Hepatocyte (in vitro differentiated cells): ENCODE measurements at regions not wholly inside any gene's neighbourhood (a gene's known extent, or its start where the extent isn't known, plus 50 kb on each side); places are given as distances from the start of the nearest gene placed in this dataset.

Experiments
- DNase-seq: peaks from one replicate; pipeline ENCODE4 v3.0.0-alpha.2; 2016; ENCODE audit warnings: low spot score
- H2AFZ ChIP-seq: fragments of 200-600 bp; sonication (generic); 2 replicates; pipeline ENCODE4 v1.6.0; 2016; ENCODE audit warnings: antibody characterized with exemption, mild to moderate bottlenecking
- H3K27ac ChIP-seq: fragments of 200-600 bp; sonication (generic); 2 replicates; pipeline ENCODE4 v1.5.1; 2016; ENCODE audit warnings: mild to moderate bottlenecking
- H3K27me3 ChIP-seq: fragments of 200-600 bp; sonication (generic); 2 replicates; pipeline ENCODE4 v1.6.1; 2016
- H3K36me3 ChIP-seq: fragments of 200-600 bp; sonication (generic); replicated peaks from 2 replicates; pipeline ENCODE4 v1.5.1; 2016; ENCODE audit warnings: low read depth; ENCODE audit not compliant: insufficient read depth
- H3K4me1 ChIP-seq: fragments of 200-600 bp; sonication (generic); 2 replicates; pipeline ENCODE4 v1.5.1; 2016; ENCODE audit warnings: mild to moderate bottlenecking, moderate library complexity; ENCODE audit not compliant: insufficient read depth
- H3K4me2 ChIP-seq: fragments of 200-600 bp; sonication (generic); 2 replicates; pipeline ENCODE4 v1.6.0; 2016
- H3K4me3 ChIP-seq: fragments of 200-600 bp; sonication (generic); 2 replicates; pipeline ENCODE4 v1.5.1; 2016; ENCODE audit warnings: mild to moderate bottlenecking
- H3K79me2 ChIP-seq: fragments of 200-600 bp; sonication (generic); 2 replicates; pipeline ENCODE4 v1.6.0; 2017; ENCODE audit warnings: mild to moderate bottlenecking
- H3K9me2 ChIP-seq: fragments of 200-600 bp; sonication (generic); replicated peaks from 2 replicates; pipeline ENCODE4 v1.6.0; 2017; ENCODE audit warnings: mild to moderate bottlenecking; ENCODE audit not compliant: insufficient read depth
- H3K9me3 ChIP-seq: fragments of 200-600 bp; sonication (generic); 2 replicates; pipeline ENCODE4 v1.5.1; 2016; ENCODE audit warnings: low read depth, mild to moderate bottlenecking
- H4K20me1 ChIP-seq: fragments of 200-600 bp; sonication (generic); 2 replicates; pipeline ENCODE4 v1.6.0; 2016; ENCODE audit warnings: mild to moderate bottlenecking; ENCODE audit not compliant: insufficient read depth, poor library complexity, severe bottlenecking
- CTCF ChIP-seq: fragments of 200-600 bp; sonication (generic); IDR thresholded peaks from 2 replicates; pipeline ENCODE4 v1.5.1; 2016; ENCODE audit warnings: antibody characterized with exemption, mild to moderate bottlenecking; ENCODE audit not compliant: poor library complexity
- EZH2 ChIP-seq: fragments of 200-600 bp; sonication (generic); IDR thresholded peaks from 2 replicates; pipeline ENCODE4 v1.6.1; 2016; ENCODE audit warnings: antibody characterized with exemption, mild to moderate bottlenecking, borderline replicate concordance
- EZH2phosphoT487 ChIP-seq: fragments of 200-600 bp; sonication (generic); IDR thresholded peaks from one replicate; pipeline ENCODE4 v1.6.1; 2018; ENCODE audit warnings: antibody characterized with exemption, mild to moderate bottlenecking, low read depth, moderate library complexity; ENCODE audit not compliant: unreplicated experiment, severe bottlenecking
- WGBS: methylation state at CpG from one replicate; pipeline ENCODE4 v1.1.6; 2016; ENCODE audit warnings: low lambda C conversion rate; ENCODE audit errors: missing lambda C conversion rate; 5-methylcytosine and 5-hydroxymethylcytosine counted together

- Histone ChIP-seq H3K79me2 (no peaks in the 10 kb centered on the region), H2AFZ (no peak overlapping the region), H3K4me2 (no peak overlapping the region), H3K9me2 (no peaks in the 10 kb centered on the region), H3K27me3 (no peaks in the 10 kb centered on the region), H4K20me1 (no peaks in the 10 kb centered on the region), H3K36me3 (no peaks in the 10 kb centered on the region), H3K4me3 (no peak overlapping the region), H3K27ac (no peak overlapping the region), H3K4me1 (no peaks in the 10 kb centered on the region), H3K9me3 (no peaks in the 10 kb centered on the region)
- TF ChIP-seq EZH2 (no peak), CTCF (no peak), EZH2phosphoT487 (no peak)
- no peak for DNase-seq
- 100% methylated on average over 2 of the region's 2 CpGs for WGBS
Observed at GRCh38 chr15:95125803-95126202, 894.4 kb downstream of the MCTP2 start.

- Histone ChIP-seq H3K27me3 (no peaks in the 10 kb centered on the region), H3K9me3 (no peaks in the 10 kb centered on the region), H3K4me2 (no peak overlapping the region), H3K4me1 (no peaks in the 10 kb centered on the region), H3K36me3 (no peaks in the 10 kb centered on the region), H3K9me2 (no peaks in the 10 kb centered on the region), H3K4me3 (no peak overlapping the region), H4K20me1 (no peaks in the 10 kb centered on the region), H3K79me2 (no peaks in the 10 kb centered on the region), H2AFZ (no peak overlapping the region), H3K27ac (no peak overlapping the region)
- DNase-seq, result no peak
- no peak for TF ChIP-seq EZH2
- TF ChIP-seq CTCF, result no peak
- TF ChIP-seq EZH2phosphoT487, result no peak
- 59% methylated on average over 3 of the region's 3 CpGs for WGBS
Observed at GRCh38 chr15:95127356-95127755, 896.0 kb downstream of the MCTP2 start.

GRCh38 chr15:95129574-95129973 is 898.2 kb downstream of the MCTP2 start:
- H3K9me3 ChIP-seq, result no peaks in the 10 kb centered on the region
- no peak overlapping the region for H3K4me3 ChIP-seq
- H2AFZ ChIP-seq, result no peak overlapping the region
- H3K36me3 ChIP-seq, result no peaks in the 10 kb centered on the region
- DNase-seq, result no peak
- TF ChIP-seq EZH2 (no peak), EZH2phosphoT487 (no peak), CTCF (no peak)
- H3K27me3 ChIP-seq, result no peaks in the 10 kb centered on the region
- no peaks in the 10 kb centered on the region for H3K9me2 ChIP-seq
- no peak overlapping the region for H3K4me2 ChIP-seq
- H3K4me1 ChIP-seq, result no peaks in the 10 kb centered on the region
- H4K20me1 ChIP-seq, result no peaks in the 10 kb centered on the region
- 48% methylated on average over 4 of the region's 4 CpGs for WGBS
- no peaks in the 10 kb centered on the region for H3K79me2 ChIP-seq
- H3K27ac ChIP-seq, result no peak overlapping the region

GRCh38 chr15:95131131-95131556 is 899.8 kb downstream of the MCTP2 start:
- no peaks in the 10 kb centered on the region for H4K20me1 ChIP-seq
- H2AFZ ChIP-seq, result no peak overlapping the region
- H3K27me3 ChIP-seq, result no peaks in the 10 kb centered on the region
- H3K36me3 ChIP-seq, result no peaks in the 10 kb centered on the region
- DNase-seq, result no peak
- no peak overlapping the region for H3K4me2 ChIP-seq
- H3K27ac ChIP-seq, result no peak overlapping the region
- TF ChIP-seq EZH2 (no peak), CTCF (no peak), EZH2phosphoT487 (no peak)
- no peaks in the 10 kb centered on the region for H3K4me1 ChIP-seq
- no peaks in the 10 kb centered on the region for H3K9me2 ChIP-seq
- H3K79me2 ChIP-seq, result no peaks in the 10 kb centered on the region
- no peak overlapping the region for H3K4me3 ChIP-seq
- WGBS, result 66% methylated on average over 5 of the region's 5 CpGs
- no peaks in the 10 kb centered on the region for H3K9me3 ChIP-seq
